Endothelial cell of umbilical vein (primary cell): ENCODE measurements at regions not wholly inside any gene's neighbourhood (a gene's known extent, or its start where the extent isn't known, plus 50 kb on each side); places are given as distances from the start of the nearest gene placed in this dataset.

ENCODE experiments used
- BruUV-seq: library from RNA; stranded (reverse); fragments of 400-500 nt; replicated peaks from 2 replicates; lab custom pipeline; 2021; lab: Mats Ljungman, UMichigan
- CTCF ChIA-PET: fragments of 300-600, 350-600 bp; sonication (Branson Sonifier 250); formaldehyde crosslinking; loops from one replicate; lab custom pipeline; 2021; ENCODE audit warnings: antibody characterized with exemption, inconsistent platforms; lab: Charles Lee
- POLR2A ChIA-PET: fragments of 300-600, 350-600 bp; sonication (Branson Sonifier 250); formaldehyde crosslinking; loops from one replicate; lab custom pipeline; 2021; ENCODE audit warnings: antibody characterized with exemption, inconsistent platforms; lab: Charles Lee
- DNase-seq: peaks from one replicate; pipeline ENCODE4 v3.0.0-alpha.2; 2011; ENCODE audit warnings: low read depth, low spot score
- FAIRE-seq: peaks from 2 replicates; lab custom pipeline; 2011; peaks lifted over from hg19 to GRCh38; lab: Jason Lieb, UNC
- H2AFZ ChIP-seq: 2 replicates; pipeline ENCODE4 v1.6.0; 2012; ENCODE audit warnings: low read depth, low read length, control low read depth, inconsistent platforms
- H3K27ac ChIP-seq: 2 replicates; pipeline ENCODE4 v1.5.1; 2011; ENCODE audit warnings: low read depth, mild to moderate bottlenecking, control low read depth, low read length, moderate library complexity; ENCODE audit not compliant: insufficient read depth
- H3K27me3 ChIP-seq, 2 experiments: 2 replicates each; pipeline versions ENCODE4 v1.6.0 to v1.6.1; 2011; ENCODE audit warnings: low read length in 2 of 2, mixed read lengths in 1 of 2; ENCODE audit not compliant: control insufficient read depth in 2 of 2, insufficient read depth in 2 of 2
- H3K36me3 ChIP-seq, 2 experiments: 2 replicates in 1 of 2; 3 replicates in 1 of 2; pipeline ENCODE4 v1.5.1; 2011; ENCODE audit warnings: low read length in 2 of 2, mild to moderate bottlenecking in 1 of 2, moderate library complexity in 1 of 2; ENCODE audit not compliant: control insufficient read depth in 2 of 2, insufficient read depth in 2 of 2; ENCODE audit errors: extremely low read depth in 1 of 2
- H3K4me1 ChIP-seq: 3 replicates; pipeline ENCODE4 v1.5.1; 2011; ENCODE audit warnings: mild to moderate bottlenecking, low read length; ENCODE audit not compliant: control insufficient read depth, insufficient read depth; ENCODE audit errors: extremely low read depth
- H3K4me2 ChIP-seq: 2 replicates; pipeline ENCODE4 v1.6.1; 2011; ENCODE audit warnings: low read length, control low read depth, mixed read lengths; ENCODE audit not compliant: insufficient read depth
- H3K4me3 ChIP-seq, 3 experiments: fragments of 200-600 bp in 1 of 3; sonication (generic), shearing (Covaris generic) in 1 of 3; replicated peaks in 1 of 3; 2 replicates each; pipeline ENCODE4 v1.5.1; 2011 to 2016; ENCODE audit warnings: control low read depth in 3 of 3, low read length in 3 of 3, mild to moderate bottlenecking in 2 of 3, inconsistent platforms in 1 of 3, low read depth in 1 of 3, moderate library complexity in 1 of 3; ENCODE audit not compliant: insufficient read depth in 1 of 3
- H3K79me2 ChIP-seq: 2 replicates; pipeline ENCODE4 v1.6.0; 2012; ENCODE audit warnings: low read length, inconsistent platforms; ENCODE audit not compliant: control insufficient read depth, insufficient read depth
- H3K9ac ChIP-seq: replicated peaks from 2 replicates; pipeline ENCODE3; 2011; ENCODE audit warnings: low read length, control low read depth; ENCODE audit not compliant: insufficient read depth; ENCODE audit errors: extremely low read depth
- H3K9me1 ChIP-seq: replicated peaks from 3 replicates; pipeline ENCODE4 v1.6.0; 2011; ENCODE audit warnings: mild to moderate bottlenecking, low read length; ENCODE audit not compliant: control insufficient read depth, insufficient read depth; ENCODE audit errors: extremely low read depth
- H3K9me3 ChIP-seq: replicated peaks from 2 replicates; pipeline ENCODE4 v1.5.1; 2012; ENCODE audit warnings: low read length, inconsistent platforms; ENCODE audit not compliant: control insufficient read depth, insufficient read depth
- H4K20me1 ChIP-seq: replicated peaks from 2 replicates; pipeline ENCODE3; 2011; ENCODE audit warnings: mild to moderate bottlenecking, low read length; ENCODE audit not compliant: control insufficient read depth, insufficient read depth; ENCODE audit errors: extremely low read depth
- CTCF ChIP-seq, 2 donors: IDR thresholded peaks; 1 replicate in 1 of 2; 2 replicates in 1 of 2; pipeline ENCODE4 v1.5.1; 2011; ENCODE audit warnings: low read length in 2 of 2, mild to moderate bottlenecking in 2 of 2, moderate library complexity in 2 of 2, control low read depth in 1 of 2, inconsistent platforms in 1 of 2, low read depth in 1 of 2; ENCODE audit not compliant: insufficient read depth in 1 of 2; ENCODE audit errors: extremely low read depth in 1 of 2
- EZH2 ChIP-seq: IDR thresholded peaks from 2 replicates; pipeline ENCODE4 v1.6.1; 2012; ENCODE audit warnings: borderline replicate concordance, low read depth, mild to moderate bottlenecking, moderate library complexity, low read length, inconsistent platforms; ENCODE audit not compliant: severe bottlenecking
- FOS ChIP-seq: IDR thresholded peaks from 2 replicates; pipeline ENCODE4 v1.6.1; 2011; ENCODE audit warnings: mild to moderate bottlenecking, low read length, moderate library complexity, borderline replicate concordance; ENCODE audit not compliant: insufficient read depth
- GATA2 ChIP-seq: IDR thresholded peaks from 2 replicates; pipeline ENCODE4 v1.7.0; 2011; ENCODE audit warnings: low read depth, mild to moderate bottlenecking, moderate library complexity, mixed read lengths, low read length; ENCODE audit not compliant: insufficient read length, insufficient read depth
- JUN ChIP-seq: IDR thresholded peaks from 2 replicates; pipeline ENCODE4 v1.6.1; 2011; ENCODE audit warnings: borderline replicate concordance, low read depth; ENCODE audit not compliant: insufficient read length, insufficient read depth
- MYC ChIP-seq: IDR thresholded peaks from one replicate; pipeline ENCODE4 v1.6.1; 2011; ENCODE audit warnings: mild to moderate bottlenecking, low read depth, low read length
- POLR2A ChIP-seq: IDR thresholded peaks from 2 replicates; pipeline ENCODE4 v1.6.1; 2012; ENCODE audit warnings: low read depth, mild to moderate bottlenecking, control low read depth, low read length
- POLR2AphosphoS5 ChIP-seq: IDR thresholded peaks from 2 replicates; pipeline ENCODE4 v1.6.1; 2012; ENCODE audit warnings: low read depth, mild to moderate bottlenecking, control low read depth, low read length, moderate library complexity; ENCODE audit not compliant: insufficient read depth
- dilution Hi-C: fragments of 300-500 bp; cut with MboI; formaldehyde crosslinking; loops from one replicate; pipeline ENCODE4 v1.15.0; 2019; ENCODE audit warnings: low sequenced_read_pairs; ENCODE audit not compliant: extremely low pct_ligation_motif_present
- intact Hi-C: fragments of 100-400 bp; cut with micrococcal nuclease; formaldehyde crosslinking; loops from one replicate; pipeline ENCODE4 v1.10.0; 2022
- TF ChIP-seq, protein P1 (sequence below): IDR thresholded peaks from 2 replicates; pipeline ENCODE4 v1.6.1; 2011; ENCODE audit not compliant: insufficient read depth, insufficient read length

DNA sequence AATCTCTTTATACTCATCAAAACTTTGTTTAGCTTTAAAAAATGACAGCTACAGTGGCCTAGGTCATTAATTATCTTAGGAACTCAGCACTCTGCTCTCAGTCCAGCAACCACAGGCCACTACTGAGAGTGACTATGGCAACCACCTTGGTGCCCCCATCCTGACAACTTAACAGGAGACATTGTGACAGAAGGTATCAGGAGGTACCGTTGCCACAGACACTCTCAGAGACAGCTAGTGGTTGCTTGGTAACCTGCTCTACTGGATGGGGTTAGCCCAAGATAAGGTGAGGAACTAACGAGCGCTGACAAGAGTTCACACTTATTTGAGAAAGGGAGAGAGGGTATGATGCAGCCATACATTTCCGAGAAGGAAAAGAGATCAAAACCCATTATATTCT lies 76.1 kb upstream of the TFAP2D start:
- TF ChIP-seq CTCF (IDR thresholded peaks at IDR 0.05; ENCODE audit: extremely low read depth in 1 of 2, insufficient read depth in 1 of 2, low read depth in 1 of 2, low read length in 2 of 2) = no peak
- no peak for TF ChIP-seq POLR2A
- TF ChIP-seq POLR2AphosphoS5 = no peak
- TF ChIP-seq FOS = no peak
- no peak for TF ChIP-seq MYC
- TF ChIP-seq, protein P1, sequence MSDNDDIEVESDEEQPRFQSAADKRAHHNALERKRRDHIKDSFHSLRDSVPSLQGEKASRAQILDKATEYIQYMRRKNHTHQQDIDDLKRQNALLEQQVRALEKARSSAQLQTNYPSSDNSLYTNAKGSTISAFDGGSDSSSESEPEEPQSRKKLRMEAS = no peak
- TF ChIP-seq JUN = no peak
- no peak for TF ChIP-seq GATA2
- no peak for TF ChIP-seq EZH2
- Histone ChIP-seq H3K36me3 (no peaks in the 10 kb centered on the region), H3K9ac (no peak overlapping the region), H3K4me3 (no peak overlapping the region), H3K4me2 (no peak overlapping the region), H3K9me1 (no peaks in the 10 kb centered on the region), H3K4me1 (no peaks in the 10 kb centered on the region), H2AFZ (no peak overlapping the region), H3K9me3 (no peaks in the 10 kb centered on the region), H4K20me1 (no peaks in the 10 kb centered on the region), H3K27ac (no peak overlapping the region), H3K79me2 (no peaks in the 10 kb centered on the region), H3K27me3 (no peaks in the 10 kb centered on the region)
- BruUV-seq = no TSS peak
- POLR2A ChIA-PET = no interaction called here
- dilution Hi-C loops = no loop called here
- no peak for FAIRE-seq
- intact Hi-C loops = no loop called here
- CTCF ChIA-PET = no interaction called here
- no peak for DNase-seq
